Erythroblast (primary cell): ENCODE measurements at regions not wholly inside any gene's neighbourhood (a gene's known extent, or its start where the extent isn't known, plus 50 kb on each side); places are given as distances from the start of the nearest gene placed in this dataset.

ENCODE experiments used
- GATA1 ChIP-seq: IDR thresholded peaks from 2 replicates; pipeline ENCODE4 v1.6.1; 2011; ENCODE audit warnings: low read depth, mild to moderate bottlenecking, control low read depth, low read length, moderate library complexity
- POLR2A ChIP-seq: IDR thresholded peaks from 2 replicates; pipeline ENCODE4 v1.6.1; 2011; ENCODE audit warnings: mild to moderate bottlenecking, low read length

- TF ChIP-seq POLR2A: no peak
- TF ChIP-seq GATA1: no peak
Measured at GRCh38 chr6:164006459-164006858, 591.9 kb downstream of the QKI start.
